ENCODE measurements at regions not wholly inside any gene's neighbourhood (a gene's known extent, or its start where the extent isn't known, plus 50 kb on each side); places are given as distances from the start of the nearest gene placed in this dataset.
"Not testable (repeated sequence)": the region's sequence is repeated elsewhere in the genome, so short reads cannot be mapped to it uniquely, and the experiment has no call there.

DNA sequence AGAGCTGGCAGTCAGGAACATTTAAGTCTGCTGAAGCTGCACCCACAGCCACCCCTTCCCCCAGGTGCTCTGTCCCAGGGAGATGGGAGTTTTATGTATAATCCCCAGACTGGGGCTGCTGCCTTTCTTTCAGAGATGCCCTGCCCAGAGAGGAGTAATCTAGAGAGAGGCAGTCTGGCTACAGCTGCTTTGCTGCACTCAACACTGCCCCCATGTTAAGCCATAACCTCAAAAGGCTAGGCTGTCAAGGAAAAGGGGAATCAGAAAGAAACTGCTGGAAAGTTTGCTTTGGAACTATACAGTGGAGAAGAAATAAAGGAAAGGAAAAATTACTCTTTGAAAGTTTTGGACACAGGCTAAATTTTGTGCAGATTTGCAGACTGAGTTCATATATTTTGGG lies 127.2 kb downstream of the MACIR start:
- Mint-ChIP-seq H3K9me3 (peaks cover 25% of the 10 kb centered on the region), H3K27ac (no peak overlapping the region), H3K4me1 (no peaks in the 10 kb centered on the region), H3K4me3 (no peak overlapping the region), H3K36me3 (peaks cover 9% of the 10 kb centered on the region), H3K27me3 (ENCODE audit: low read depth) (no peaks in the 10 kb centered on the region)
- TF ChIP-seq, protein P1, sequence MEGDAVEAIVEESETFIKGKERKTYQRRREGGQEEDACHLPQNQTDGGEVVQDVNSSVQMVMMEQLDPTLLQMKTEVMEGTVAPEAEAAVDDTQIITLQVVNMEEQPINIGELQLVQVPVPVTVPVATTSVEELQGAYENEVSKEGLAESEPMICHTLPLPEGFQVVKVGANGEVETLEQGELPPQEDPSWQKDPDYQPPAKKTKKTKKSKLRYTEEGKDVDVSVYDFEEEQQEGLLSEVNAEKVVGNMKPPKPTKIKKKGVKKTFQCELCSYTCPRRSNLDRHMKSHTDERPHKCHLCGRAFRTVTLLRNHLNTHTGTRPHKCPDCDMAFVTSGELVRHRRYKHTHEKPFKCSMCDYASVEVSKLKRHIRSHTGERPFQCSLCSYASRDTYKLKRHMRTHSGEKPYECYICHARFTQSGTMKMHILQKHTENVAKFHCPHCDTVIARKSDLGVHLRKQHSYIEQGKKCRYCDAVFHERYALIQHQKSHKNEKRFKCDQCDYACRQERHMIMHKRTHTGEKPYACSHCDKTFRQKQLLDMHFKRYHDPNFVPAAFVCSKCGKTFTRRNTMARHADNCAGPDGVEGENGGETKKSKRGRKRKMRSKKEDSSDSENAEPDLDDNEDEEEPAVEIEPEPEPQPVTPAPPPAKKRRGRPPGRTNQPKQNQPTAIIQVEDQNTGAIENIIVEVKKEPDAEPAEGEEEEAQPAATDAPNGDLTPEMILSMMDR (IDR thresholded peaks at IDR 0.05; ENCODE audit: unreplicated experiment), result no peak
- DNase-seq (ENCODE audit: low spot score in 2 of 2, unreplicated experiment in 2 of 2), result no peak

DNA sequence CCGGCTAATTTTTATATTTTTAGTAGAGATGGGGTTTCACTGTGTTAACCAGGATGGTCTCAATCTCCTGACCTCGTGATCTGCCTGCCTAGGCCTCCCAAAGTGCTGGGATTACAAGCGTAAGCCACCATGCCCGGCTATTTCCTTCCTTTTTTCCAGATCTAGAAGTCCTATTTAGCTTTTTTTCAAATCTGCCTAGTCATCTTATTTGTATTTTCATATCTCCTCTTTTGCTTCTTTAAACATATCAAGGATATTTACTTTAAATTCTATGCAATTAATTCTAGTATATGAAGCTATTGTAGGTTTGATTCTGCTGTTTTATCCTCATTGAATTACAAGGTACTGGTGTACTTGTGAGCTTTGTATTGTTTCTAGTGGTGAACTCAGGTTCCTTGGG lies 119.1 kb downstream of the MACIR start:
- Mint-ChIP-seq H3K9me3 (peaks cover 13% of the 10 kb centered on the region), H3K4me1 (peaks cover 23% of the 10 kb centered on the region)
- H3K27ac Mint-ChIP-seq; DNase-seq (ENCODE audit: low spot score in 2 of 2, unreplicated experiment in 2 of 2); H3K4me3 Mint-ChIP-seq; H3K27me3 Mint-ChIP-seq (ENCODE audit: low read depth); H3K36me3 Mint-ChIP-seq: not testable (repeated sequence)

DNA sequence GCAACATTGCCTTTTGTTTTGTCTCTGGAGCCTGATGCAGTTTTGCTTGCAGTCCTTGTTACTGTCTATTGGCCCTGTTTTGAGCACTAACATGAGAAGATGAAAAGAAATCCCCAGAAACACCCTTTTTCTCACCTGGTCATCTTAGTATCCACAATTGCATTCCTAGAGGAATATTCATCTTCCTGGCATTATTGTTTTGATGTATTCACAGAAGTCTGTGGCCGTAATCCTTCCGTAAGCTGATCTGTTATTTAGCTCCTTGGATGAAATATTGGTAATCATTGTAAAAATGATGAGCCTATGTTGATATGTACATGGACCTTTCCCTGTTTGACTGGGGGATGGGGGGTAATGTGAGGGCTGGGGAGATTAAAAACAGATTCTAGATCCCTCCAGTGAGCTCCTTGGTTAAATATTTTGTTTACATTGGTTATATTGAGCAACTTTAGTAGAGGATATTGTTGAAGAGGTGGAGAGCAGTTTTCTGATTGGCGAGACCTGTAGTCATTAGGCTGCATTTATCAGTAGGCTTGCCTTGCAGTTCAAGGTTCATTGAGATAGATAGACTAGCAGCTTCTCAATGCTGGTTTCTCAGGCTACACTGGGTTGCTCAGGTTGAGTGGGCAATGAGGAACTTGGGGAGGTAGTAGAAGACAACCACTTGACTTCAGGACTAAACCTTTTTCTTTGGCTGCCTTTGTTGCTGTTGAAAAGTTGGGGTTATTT lies 117.5 kb downstream of the MACIR start:
- H3K36me3 Mint-ChIP-seq, result no peaks in the 10 kb centered on the region
- H3K4me3 Mint-ChIP-seq, result no peak overlapping the region
- TF ChIP-seq, protein P1 (IDR thresholded peaks at IDR 0.05; ENCODE audit: unreplicated experiment), result no peak
- no peaks in the 10 kb centered on the region for H3K27me3 Mint-ChIP-seq (ENCODE audit: low read depth)
- no peak for DNase-seq (ENCODE audit: low spot score in 2 of 2, unreplicated experiment in 2 of 2)
- peaks cover 23% of the 10 kb centered on the region for H3K4me1 Mint-ChIP-seq
- H3K9me3 Mint-ChIP-seq, result peaks cover 8% of the 10 kb centered on the region
- peak overlapping the region; percentile 6 for H3K27ac Mint-ChIP-seq

- Mint-ChIP-seq H3K27me3 (ENCODE audit: low read depth) (no peaks in the 10 kb centered on the region), H3K9me3 (peaks cover 8% of the 10 kb centered on the region), H3K36me3 (no peaks in the 10 kb centered on the region), H3K4me1 (peaks cover 23% of the 10 kb centered on the region), H3K27ac (peak overlapping the region; percentile 4), H3K4me3 (no peak overlapping the region)
- TF ChIP-seq, protein P1 (IDR thresholded peaks at IDR 0.05; ENCODE audit: unreplicated experiment), result no peak
- no peak for DNase-seq (ENCODE audit: low spot score in 2 of 2, unreplicated experiment in 2 of 2)
Observed at GRCh38 chr5:103375350-103375749, 116.8 kb downstream of the MACIR start.

GRCh38 chr5:103374473-103374963 lies 116.0 kb downstream of the MACIR start:
- Mint-ChIP-seq H3K27ac (no peak overlapping the region), H3K9me3 (peaks cover 8% of the 10 kb centered on the region), H3K4me3 (no peak overlapping the region), H3K27me3 (ENCODE audit: low read depth) (no peaks in the 10 kb centered on the region), H3K4me1 (peaks cover 23% of the 10 kb centered on the region), H3K36me3 (no peaks in the 10 kb centered on the region)
- TF ChIP-seq, protein P1 (IDR thresholded peaks at IDR 0.05; ENCODE audit: unreplicated experiment), result no peak
- no peak for DNase-seq (ENCODE audit: low spot score in 2 of 2, unreplicated experiment in 2 of 2)

GRCh38 chr5:103373597-103374472 lies 115.3 kb downstream of the MACIR start:
- H3K36me3 Mint-ChIP-seq, result no peaks in the 10 kb centered on the region
- H3K4me3 Mint-ChIP-seq, result no peak overlapping the region
- H3K27me3 Mint-ChIP-seq (ENCODE audit: low read depth), result no peaks in the 10 kb centered on the region
- DNase-seq (ENCODE audit: low spot score in 2 of 2, unreplicated experiment in 2 of 2), result no peak
- no peak overlapping the region for H3K27ac Mint-ChIP-seq
- TF ChIP-seq, protein P1 (IDR thresholded peaks at IDR 0.05; ENCODE audit: unreplicated experiment), result no peak
- H3K9me3 Mint-ChIP-seq, result peaks cover 8% of the 10 kb centered on the region
- H3K4me1 Mint-ChIP-seq, result peaks cover 23% of the 10 kb centered on the region
